GM23338 (cell line): ENCODE measurements at regions not wholly inside any gene's neighbourhood (a gene's known extent, or its start where the extent isn't known, plus 50 kb on each side); places are given as distances from the start of the nearest gene placed in this dataset.

Experiments used
- ATAC-seq: fragments of 200-7000 bp; cut with Tn5 transposase; 3 replicates; pipeline ENCODE4 v1.9.1; 2020
- DNase-seq: peaks from one replicate; pipeline ENCODE4 v3.0.0-alpha.2; 2015; ENCODE audit warnings: low spot score
- H2AFZ ChIP-seq: fragments of 200-600 bp; sonication (generic); 2 replicates; pipeline ENCODE4 v1.8.0; 2016; ENCODE audit warnings: antibody characterized with exemption, mild to moderate bottlenecking, moderate library complexity
- H3F3A ChIP-seq: fragments of 200-600 bp; sonication (generic); replicated peaks from 2 replicates; pipeline ENCODE4 v1.8.0; 2017; ENCODE audit warnings: antibody characterized with exemption, mixed run types, low read depth
- H3K27ac ChIP-seq: fragments of 200-600 bp; sonication (generic); 2 replicates; pipeline ENCODE4 v1.6.1; 2016; ENCODE audit warnings: low read depth
- H3K27me3 ChIP-seq: fragments of 200-600 bp; sonication (generic); 2 replicates; pipeline ENCODE4 v1.8.0; 2016; ENCODE audit warnings: mild to moderate bottlenecking, mixed run types, moderate library complexity; ENCODE audit not compliant: insufficient read depth
- H3K36me3 ChIP-seq: fragments of 200-600 bp; sonication (generic); 2 replicates; pipeline ENCODE4 v1.8.0; 2016; ENCODE audit warnings: mild to moderate bottlenecking; ENCODE audit not compliant: insufficient read depth
- H3K4me1 ChIP-seq: fragments of 200-600 bp; sonication (generic); 2 replicates; pipeline ENCODE4 v1.8.0; 2016; ENCODE audit warnings: mild to moderate bottlenecking, moderate library complexity; ENCODE audit not compliant: insufficient read depth
- H3K4me2 ChIP-seq: fragments of 200-600 bp; sonication (generic); 2 replicates; pipeline ENCODE4 v1.7.1; 2017; ENCODE audit warnings: mixed run types
- H3K4me3 ChIP-seq: fragments of 200-600 bp; sonication (generic); 2 replicates; pipeline ENCODE4 v1.6.1; 2016; ENCODE audit warnings: mixed run types
- H3K79me2 ChIP-seq: fragments of 200-600 bp; sonication (generic); replicated peaks from 2 replicates; pipeline ENCODE4 v1.8.0; 2017; ENCODE audit warnings: mild to moderate bottlenecking; ENCODE audit not compliant: insufficient read depth
- H3K9me2 ChIP-seq: fragments of 200-600 bp; sonication (generic); 2 replicates; pipeline ENCODE4 v1.8.0; 2017; ENCODE audit not compliant: insufficient read depth
- H4K20me1 ChIP-seq: fragments of 200-600 bp; sonication (generic); replicated peaks from 2 replicates; pipeline ENCODE4 v1.8.0; 2017; ENCODE audit warnings: mild to moderate bottlenecking; ENCODE audit not compliant: insufficient read depth
- H3K27ac Mint-ChIP-seq: 2 replicates; pipeline ENCODE4 v1.8.0; 2020; ENCODE audit warnings: inconsistent platforms, mild to moderate bottlenecking, moderate library complexity, mixed read lengths
- H3K27me3 Mint-ChIP-seq: 3 replicates; pipeline ENCODE4 v1.8.0; 2022; ENCODE audit warnings: low read depth, mild to moderate bottlenecking, moderate library complexity, mixed read lengths, inconsistent platforms; ENCODE audit not compliant: insufficient read depth, poor library complexity
- H3K36me3 Mint-ChIP-seq: 3 replicates; pipeline ENCODE4 v1.8.0; 2021; ENCODE audit warnings: low read depth, mild to moderate bottlenecking, inconsistent platforms, moderate library complexity, mixed read lengths
- H3K4me1 Mint-ChIP-seq: 3 replicates; pipeline ENCODE4 v1.8.0; 2020; ENCODE audit warnings: mild to moderate bottlenecking, inconsistent platforms, mixed read lengths
- H3K4me3 Mint-ChIP-seq: 3 replicates; pipeline ENCODE4 v1.8.0; 2021; ENCODE audit warnings: moderate library complexity, mild to moderate bottlenecking, inconsistent platforms, mixed read lengths
- H3K9me3 Mint-ChIP-seq: 3 replicates; pipeline ENCODE4 v1.8.0; 2020; ENCODE audit warnings: moderate library complexity, mild to moderate bottlenecking, inconsistent platforms, mixed read lengths
- EZH2phosphoT487 ChIP-seq: fragments of 200-600 bp; sonication (generic); IDR thresholded peaks from one replicate; pipeline ENCODE4 v1.8.1; 2018; ENCODE audit warnings: antibody characterized with exemption; ENCODE audit not compliant: unreplicated experiment
- ZNF114 ChIP-seq: fragments of 250-450 bp; sonication (Bioruptor Pico); IDR thresholded peaks from 2 replicates; pipeline ENCODE4 v1.5.0; 2020; ENCODE audit warnings: mild to moderate bottlenecking, moderate library complexity
- TF ChIP-seq, protein P1 (sequence below): fragments of 250-450 bp; sonication (Bioruptor Pico); IDR thresholded peaks from 2 replicates; pipeline ENCODE4 v1.5.0; 2020; ENCODE audit warnings: mild to moderate bottlenecking, moderate library complexity
- TF ChIP-seq, protein P2 (sequence below), 2 experiments: fragments of 200-600 bp in 1 of 2; sonication (generic) in 1 of 2; conservative IDR thresholded peaks; 2 replicates each; pipeline versions ENCODE4 v1.5.1 to v1.6.1; 2016 to 2017; ENCODE audit warnings: antibody characterized with exemption in 2 of 2, low read depth in 2 of 2, mild to moderate bottlenecking in 2 of 2, moderate library complexity in 1 of 2

DNA sequence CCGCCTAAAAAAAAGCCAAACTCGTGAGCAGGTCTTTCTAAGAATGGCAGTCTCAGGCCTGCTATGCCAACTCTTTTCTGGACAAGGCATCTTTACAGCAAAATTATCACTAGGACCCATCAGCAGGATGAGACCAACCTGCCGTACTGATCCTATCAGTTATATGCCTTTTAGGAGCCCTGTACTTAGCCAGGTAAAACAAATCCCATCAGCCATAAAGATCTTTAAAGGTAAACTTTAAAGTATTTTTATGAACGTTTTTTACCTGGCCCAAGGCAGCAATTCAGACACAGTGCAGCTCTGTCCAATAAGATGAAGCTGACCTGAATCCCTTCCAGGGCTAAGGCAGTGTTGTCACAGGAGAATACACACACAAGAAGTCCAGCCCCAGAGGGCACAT lies 51.3 kb upstream of the TGM3 start (continued):
- TF ChIP-seq, protein P1, sequence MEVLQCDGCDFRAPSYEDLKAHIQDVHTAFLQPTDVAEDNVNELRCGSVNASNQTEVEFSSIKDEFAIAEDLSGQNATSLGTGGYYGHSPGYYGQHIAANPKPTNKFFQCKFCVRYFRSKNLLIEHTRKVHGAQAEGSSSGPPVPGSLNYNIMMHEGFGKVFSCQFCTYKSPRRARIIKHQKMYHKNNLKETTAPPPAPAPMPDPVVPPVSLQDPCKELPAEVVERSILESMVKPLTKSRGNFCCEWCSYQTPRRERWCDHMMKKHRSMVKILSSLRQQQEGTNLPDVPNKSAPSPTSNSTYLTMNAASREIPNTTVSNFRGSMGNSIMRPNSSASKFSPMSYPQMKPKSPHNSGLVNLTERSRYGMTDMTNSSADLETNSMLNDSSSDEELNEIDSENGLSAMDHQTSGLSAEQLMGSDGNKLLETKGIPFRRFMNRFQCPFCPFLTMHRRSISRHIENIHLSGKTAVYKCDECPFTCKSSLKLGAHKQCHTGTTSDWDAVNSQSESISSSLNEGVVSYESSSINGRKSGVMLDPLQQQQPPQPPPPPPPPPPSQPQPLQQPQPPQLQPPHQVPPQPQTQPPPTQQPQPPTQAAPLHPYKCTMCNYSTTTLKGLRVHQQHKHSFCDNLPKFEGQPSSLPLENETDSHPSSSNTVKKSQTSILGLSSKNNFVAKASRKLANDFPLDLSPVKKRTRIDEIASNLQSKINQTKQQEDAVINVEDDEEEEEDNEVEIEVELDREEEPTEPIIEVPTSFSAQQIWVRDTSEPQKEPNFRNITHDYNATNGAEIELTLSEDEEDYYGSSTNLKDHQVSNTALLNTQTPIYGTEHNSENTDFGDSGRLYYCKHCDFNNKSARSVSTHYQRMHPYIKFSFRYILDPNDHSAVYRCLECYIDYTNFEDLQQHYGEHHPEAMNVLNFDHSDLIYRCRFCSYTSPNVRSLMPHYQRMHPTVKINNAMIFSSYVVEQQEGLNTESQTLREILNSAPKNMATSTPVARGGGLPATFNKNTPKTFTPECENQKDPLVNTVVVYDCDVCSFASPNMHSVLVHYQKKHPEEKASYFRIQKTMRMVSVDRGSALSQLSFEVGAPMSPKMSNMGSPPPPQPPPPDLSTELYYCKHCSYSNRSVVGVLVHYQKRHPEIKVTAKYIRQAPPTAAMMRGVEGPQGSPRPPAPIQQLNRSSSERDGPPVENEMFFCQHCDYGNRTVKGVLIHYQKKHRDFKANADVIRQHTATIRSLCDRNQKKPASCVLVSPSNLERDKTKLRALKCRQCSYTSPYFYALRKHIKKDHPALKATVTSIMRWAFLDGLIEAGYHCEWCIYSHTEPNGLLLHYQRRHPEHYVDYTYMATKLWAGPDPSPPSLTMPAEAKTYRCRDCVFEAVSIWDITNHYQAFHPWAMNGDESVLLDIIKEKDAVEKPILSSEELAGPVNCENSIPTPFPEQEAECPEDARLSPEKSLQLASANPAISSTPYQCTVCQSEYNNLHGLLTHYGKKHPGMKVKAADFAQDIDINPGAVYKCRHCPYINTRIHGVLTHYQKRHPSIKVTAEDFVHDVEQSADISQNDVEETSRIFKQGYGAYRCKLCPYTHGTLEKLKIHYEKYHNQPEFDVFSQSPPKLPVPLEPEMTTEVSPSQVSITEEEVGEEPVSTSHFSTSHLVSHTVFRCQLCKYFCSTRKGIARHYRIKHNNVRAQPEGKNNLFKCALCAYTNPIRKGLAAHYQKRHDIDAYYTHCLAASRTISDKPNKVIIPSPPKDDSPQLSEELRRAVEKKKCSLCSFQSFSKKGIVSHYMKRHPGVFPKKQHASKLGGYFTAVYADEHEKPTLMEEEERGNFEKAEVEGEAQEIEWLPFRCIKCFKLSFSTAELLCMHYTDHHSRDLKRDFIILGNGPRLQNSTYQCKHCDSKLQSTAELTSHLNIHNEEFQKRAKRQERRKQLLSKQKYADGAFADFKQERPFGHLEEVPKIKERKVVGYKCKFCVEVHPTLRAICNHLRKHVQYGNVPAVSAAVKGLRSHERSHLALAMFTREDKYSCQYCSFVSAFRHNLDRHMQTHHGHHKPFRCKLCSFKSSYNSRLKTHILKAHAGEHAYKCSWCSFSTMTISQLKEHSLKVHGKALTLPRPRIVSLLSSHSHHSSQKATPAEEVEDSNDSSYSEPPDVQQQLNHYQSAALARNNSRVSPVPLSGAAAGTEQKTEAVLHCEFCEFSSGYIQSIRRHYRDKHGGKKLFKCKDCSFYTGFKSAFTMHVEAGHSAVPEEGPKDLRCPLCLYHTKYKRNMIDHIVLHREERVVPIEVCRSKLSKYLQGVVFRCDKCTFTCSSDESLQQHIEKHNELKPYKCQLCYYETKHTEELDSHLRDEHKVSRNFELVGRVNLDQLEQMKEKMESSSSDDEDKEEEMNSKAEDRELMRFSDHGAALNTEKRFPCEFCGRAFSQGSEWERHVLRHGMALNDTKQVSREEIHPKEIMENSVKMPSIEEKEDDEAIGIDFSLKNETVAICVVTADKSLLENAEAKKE: no peak
- TF ChIP-seq EZH2phosphoT487: no peak
- TF ChIP-seq ZNF114 (CRISPR knock-in tag): no peak

DNA sequence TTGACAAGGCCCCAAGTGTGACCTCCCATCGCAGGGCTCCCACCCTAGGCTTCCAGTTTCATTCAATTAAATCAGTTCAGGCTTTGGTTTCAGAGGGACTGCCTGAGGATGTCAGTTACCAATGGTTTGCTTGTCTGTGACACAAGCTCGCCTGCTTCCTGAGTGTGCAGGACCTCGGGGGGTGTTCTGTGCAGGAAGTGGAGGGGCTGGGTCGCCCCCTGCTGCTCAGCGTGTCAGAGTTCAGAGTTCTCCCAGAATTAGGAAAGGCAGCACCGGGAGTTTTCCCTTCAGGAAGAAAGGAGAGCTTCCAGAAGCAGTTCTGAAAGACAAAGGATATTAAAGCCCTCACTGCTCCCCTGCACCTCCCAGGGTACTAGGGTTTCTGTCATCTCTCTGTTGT lies 50.8 kb upstream of the TGM3 start:
- no peak for TF ChIP-seq EZH2phosphoT487
- TF ChIP-seq, protein P2, sequence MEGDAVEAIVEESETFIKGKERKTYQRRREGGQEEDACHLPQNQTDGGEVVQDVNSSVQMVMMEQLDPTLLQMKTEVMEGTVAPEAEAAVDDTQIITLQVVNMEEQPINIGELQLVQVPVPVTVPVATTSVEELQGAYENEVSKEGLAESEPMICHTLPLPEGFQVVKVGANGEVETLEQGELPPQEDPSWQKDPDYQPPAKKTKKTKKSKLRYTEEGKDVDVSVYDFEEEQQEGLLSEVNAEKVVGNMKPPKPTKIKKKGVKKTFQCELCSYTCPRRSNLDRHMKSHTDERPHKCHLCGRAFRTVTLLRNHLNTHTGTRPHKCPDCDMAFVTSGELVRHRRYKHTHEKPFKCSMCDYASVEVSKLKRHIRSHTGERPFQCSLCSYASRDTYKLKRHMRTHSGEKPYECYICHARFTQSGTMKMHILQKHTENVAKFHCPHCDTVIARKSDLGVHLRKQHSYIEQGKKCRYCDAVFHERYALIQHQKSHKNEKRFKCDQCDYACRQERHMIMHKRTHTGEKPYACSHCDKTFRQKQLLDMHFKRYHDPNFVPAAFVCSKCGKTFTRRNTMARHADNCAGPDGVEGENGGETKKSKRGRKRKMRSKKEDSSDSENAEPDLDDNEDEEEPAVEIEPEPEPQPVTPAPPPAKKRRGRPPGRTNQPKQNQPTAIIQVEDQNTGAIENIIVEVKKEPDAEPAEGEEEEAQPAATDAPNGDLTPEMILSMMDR (conservative IDR thresholded peaks at IDR 0.05; ENCODE audit: low read depth in 2 of 2): peak in 1 of 2 experiments; percentile 38; a peak in 2 of 4 replicates
- no peak overlapping the region for H3K27ac ChIP-seq
- H4K20me1 ChIP-seq: no peaks in the 10 kb centered on the region
- Mint-ChIP-seq H3K9me3 (no peaks in the 10 kb centered on the region), H3K4me3 (0 out of 3 replicates have a peak overlapping the region, but pooled peaks have one; percentile 24), H3K27me3 (peaks cover 9% of the 10 kb centered on the region), H3K27ac (no peak overlapping the region), H3K4me1 (peaks cover 29% of the 10 kb centered on the region), H3K36me3 (no peaks in the 10 kb centered on the region)
- no peaks in the 10 kb centered on the region for H3K9me2 ChIP-seq
- no peaks in the 10 kb centered on the region for H3K27me3 ChIP-seq
- ATAC-seq (peak; percentile 71), DNase-seq (peak; percentile 35)
- H2AFZ ChIP-seq: peak overlapping the region; percentile 28; the same call in 1 of the 2 replicates
- peaks cover 29% of the 10 kb centered on the region for H3K4me1 ChIP-seq
- H3K79me2 ChIP-seq: no peaks in the 10 kb centered on the region
- H3F3A ChIP-seq: no peaks in the 10 kb centered on the region
- no peak overlapping the region for H3K4me3 ChIP-seq
- H3K4me2 ChIP-seq: peak overlapping the region; percentile 42
- no peaks in the 10 kb centered on the region for H3K36me3 ChIP-seq
